Lower leg skin (tissue), 4 donors: ENCODE measurements at regions not wholly inside any gene's neighbourhood (a gene's known extent, or its start where the extent isn't known, plus 50 kb on each side); places are given as distances from the start of the nearest gene placed in this dataset.

Source experiments
- DNase-seq, 2 donors: peaks; one replicate each; pipeline ENCODE4 v3.0.0-alpha.2; 2019; ENCODE audit warnings: low spot score in 2 of 2
- H3K4me3 ChIP-seq: fragments of 200-600 bp; sonication (generic); 2 replicates; pipeline ENCODE4 v1.5.1; 2017; ENCODE audit warnings: mild to moderate bottlenecking, low read depth; ENCODE audit not compliant: poor library complexity, severe bottlenecking
- POLR2A ChIP-seq, 2 donors: fragments of 450-650 bp; IDR thresholded peaks; one replicate each; pipeline ENCODE4 v1.6.1; 2016 to 2017; ENCODE audit warnings: antibody characterized with exemption in 2 of 2, mild to moderate bottlenecking in 1 of 2, moderate library complexity in 1 of 2
- WGBS, 2 donors: methylation state at CpG; one replicate each; pipeline ENCODE4 v1.1.5; 2018; 5-methylcytosine and 5-hydroxymethylcytosine counted together
- intact Hi-C: fragments of 100-400 bp; cut with DNase I; formaldehyde crosslinking; loops from one replicate; pipeline ENCODE4 v1.15.0; 2023; ENCODE audit warnings: low total_unique reads
- TF ChIP-seq, protein P1 (sequence below), 3 donors: fragments of 450-650 bp; IDR thresholded peaks; one replicate each; pipeline ENCODE4 v1.5.1; 2016; ENCODE audit warnings: antibody characterized with exemption in 3 of 3, mild to moderate bottlenecking in 3 of 3, moderate library complexity in 2 of 3

DNA sequence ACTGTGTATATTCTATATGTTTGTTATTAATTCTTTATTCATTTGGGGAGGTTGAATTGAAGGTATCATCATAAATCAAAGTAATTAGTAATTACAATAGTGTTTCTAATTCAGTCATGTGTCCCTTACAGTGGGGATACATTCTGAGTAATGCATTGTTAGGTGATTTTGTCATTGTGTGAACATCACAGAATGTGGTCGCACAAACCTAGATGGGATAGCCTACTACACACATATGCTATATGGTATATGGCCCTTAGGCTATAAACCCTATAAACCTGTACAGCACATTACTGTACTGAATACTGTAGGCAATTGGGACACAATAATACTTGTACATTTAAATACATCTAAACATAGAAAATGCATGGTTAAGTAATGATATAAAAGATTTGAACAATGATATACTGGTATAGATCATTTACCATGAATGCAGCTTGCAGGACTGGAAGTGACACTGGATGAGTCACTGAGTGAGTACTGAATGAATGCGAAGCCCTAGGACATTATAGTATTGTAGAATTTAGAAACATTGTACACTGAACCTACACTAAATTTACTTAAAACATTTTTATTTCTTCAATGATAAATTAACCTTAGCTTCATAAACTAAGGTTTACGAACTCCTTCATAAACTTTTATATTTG, 936.2 kb upstream of the CHORDC1 start:
- TF ChIP-seq, protein P1, sequence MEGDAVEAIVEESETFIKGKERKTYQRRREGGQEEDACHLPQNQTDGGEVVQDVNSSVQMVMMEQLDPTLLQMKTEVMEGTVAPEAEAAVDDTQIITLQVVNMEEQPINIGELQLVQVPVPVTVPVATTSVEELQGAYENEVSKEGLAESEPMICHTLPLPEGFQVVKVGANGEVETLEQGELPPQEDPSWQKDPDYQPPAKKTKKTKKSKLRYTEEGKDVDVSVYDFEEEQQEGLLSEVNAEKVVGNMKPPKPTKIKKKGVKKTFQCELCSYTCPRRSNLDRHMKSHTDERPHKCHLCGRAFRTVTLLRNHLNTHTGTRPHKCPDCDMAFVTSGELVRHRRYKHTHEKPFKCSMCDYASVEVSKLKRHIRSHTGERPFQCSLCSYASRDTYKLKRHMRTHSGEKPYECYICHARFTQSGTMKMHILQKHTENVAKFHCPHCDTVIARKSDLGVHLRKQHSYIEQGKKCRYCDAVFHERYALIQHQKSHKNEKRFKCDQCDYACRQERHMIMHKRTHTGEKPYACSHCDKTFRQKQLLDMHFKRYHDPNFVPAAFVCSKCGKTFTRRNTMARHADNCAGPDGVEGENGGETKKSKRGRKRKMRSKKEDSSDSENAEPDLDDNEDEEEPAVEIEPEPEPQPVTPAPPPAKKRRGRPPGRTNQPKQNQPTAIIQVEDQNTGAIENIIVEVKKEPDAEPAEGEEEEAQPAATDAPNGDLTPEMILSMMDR (IDR thresholded peaks at IDR 0.05) = no peak
- no peak for TF ChIP-seq POLR2A (IDR thresholded peaks at IDR 0.05)
- 87 to 92% methylated on average over 3 of the region's 3 CpGs for WGBS, 2 donors
- intact Hi-C loops = no loop called here
- no peak overlapping the region for H3K4me3 ChIP-seq
- no peak for DNase-seq

DNA sequence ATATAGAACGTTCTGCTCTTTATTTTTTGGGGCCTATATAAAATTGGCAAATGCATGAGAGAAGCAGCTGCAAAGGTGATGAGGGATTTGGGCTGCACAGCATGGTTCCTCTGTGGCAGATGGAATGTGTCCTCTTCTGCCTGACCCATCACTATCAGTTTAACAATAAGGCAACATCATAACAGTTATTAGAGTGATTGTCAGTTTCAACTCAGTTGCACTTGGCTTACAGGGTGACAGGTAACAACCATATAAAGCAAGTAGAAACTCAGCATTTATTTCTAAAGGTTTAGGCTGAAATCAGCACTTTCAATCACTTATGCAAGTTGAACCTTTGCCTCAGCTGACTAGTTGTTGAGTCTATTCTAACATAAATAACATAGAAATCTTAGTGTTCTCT, 935.4 kb upstream of the CHORDC1 start:
- WGBS, 2 donors = 74 to 78% methylated on average over 1 of the region's 1 CpG
- DNase-seq = no peak
- H3K4me3 ChIP-seq = no peak overlapping the region
- intact Hi-C loops = no loop called here
- TF ChIP-seq POLR2A (IDR thresholded peaks at IDR 0.05) = no peak
- TF ChIP-seq, protein P1 (IDR thresholded peaks at IDR 0.05) = no peak

DNA sequence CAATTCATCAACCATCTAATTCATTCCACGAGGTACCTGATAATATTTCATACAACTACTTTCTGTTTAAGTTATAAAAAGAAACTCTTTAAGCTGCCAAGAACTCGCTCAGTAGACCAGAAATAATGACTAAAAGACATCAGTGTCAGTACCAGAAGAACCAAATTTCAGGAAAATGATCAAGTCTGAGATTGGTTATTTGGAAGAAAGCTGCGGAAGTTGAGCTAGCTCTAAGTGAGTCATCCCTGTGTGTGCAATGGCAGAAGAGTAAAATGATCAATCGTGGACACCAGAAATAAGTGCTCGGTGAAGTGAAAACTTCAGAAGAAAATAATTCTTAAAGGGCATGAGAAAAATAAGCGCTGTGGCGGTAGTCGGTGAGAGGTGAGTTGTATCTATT, 933.2 kb upstream of the CHORDC1 start:
- 84 to 85% methylated on average over 8 of the region's 8 CpGs for WGBS, 2 donors
- intact Hi-C loops = no loop called here

DNA sequence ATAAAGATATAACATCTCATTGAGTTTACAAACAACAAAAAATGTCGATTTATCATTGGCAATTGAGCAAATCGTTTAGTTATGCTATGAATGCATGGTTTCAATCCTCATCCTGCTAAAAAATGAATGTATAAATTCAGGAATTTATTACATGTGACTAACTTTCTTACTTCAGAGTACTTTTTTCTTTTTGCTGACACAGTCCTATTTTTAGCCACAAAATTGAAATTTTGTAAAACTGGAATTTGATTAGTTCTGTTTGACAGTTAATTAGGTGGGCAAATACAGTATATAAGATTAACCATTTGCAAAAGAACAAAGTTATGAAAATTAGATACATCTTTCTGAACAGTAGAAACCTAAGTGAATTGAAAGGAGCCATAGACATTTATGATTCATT, 925.0 kb upstream of the CHORDC1 start:
- TF ChIP-seq POLR2A (IDR thresholded peaks at IDR 0.05) = no peak
- TF ChIP-seq, protein P1 (IDR thresholded peaks at IDR 0.05) = no peak
- 75 to 76% methylated on average over 2 of the region's 2 CpGs for WGBS, 2 donors

More for the DNA sequence above, 933.2 kb upstream of the CHORDC1 start:
- no peak for DNase-seq
- no peak for TF ChIP-seq POLR2A (IDR thresholded peaks at IDR 0.05)
- TF ChIP-seq, protein P1 (IDR thresholded peaks at IDR 0.05) = no peak
- H3K4me3 ChIP-seq = no peak overlapping the region

DNA sequence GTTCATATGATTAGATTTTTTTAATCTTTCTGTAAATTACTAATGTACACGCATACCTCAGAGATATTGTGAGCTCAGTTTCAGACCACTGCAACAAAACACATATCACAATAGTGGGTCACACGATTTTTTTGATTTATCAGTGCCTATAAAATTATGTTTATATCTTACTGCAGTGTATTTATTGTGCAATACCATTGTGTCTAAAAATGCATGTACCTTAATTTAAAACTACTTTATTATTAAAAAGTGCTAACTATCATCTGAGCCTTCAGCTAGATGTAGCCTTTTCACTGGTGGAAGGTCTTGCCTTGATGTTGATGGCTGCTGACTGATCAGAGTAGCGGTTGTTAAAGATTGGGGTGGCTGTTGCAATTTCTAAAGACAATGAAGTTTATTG, 918.8 kb upstream of the CHORDC1 start:
- TF ChIP-seq, protein P1 (IDR thresholded peaks at IDR 0.05) = no peak
- no peak for TF ChIP-seq POLR2A (IDR thresholded peaks at IDR 0.05)
- DNase-seq = no peak
- WGBS, 2 donors = 83 to 84% methylated on average over 3 of the region's 3 CpGs
- intact Hi-C loops = no loop called here
- H3K4me3 ChIP-seq = no peak overlapping the region

More for the DNA sequence above, 925.0 kb upstream of the CHORDC1 start:
- intact Hi-C loops = no loop called here
- no peak overlapping the region for H3K4me3 ChIP-seq
- no peak for DNase-seq

DNA sequence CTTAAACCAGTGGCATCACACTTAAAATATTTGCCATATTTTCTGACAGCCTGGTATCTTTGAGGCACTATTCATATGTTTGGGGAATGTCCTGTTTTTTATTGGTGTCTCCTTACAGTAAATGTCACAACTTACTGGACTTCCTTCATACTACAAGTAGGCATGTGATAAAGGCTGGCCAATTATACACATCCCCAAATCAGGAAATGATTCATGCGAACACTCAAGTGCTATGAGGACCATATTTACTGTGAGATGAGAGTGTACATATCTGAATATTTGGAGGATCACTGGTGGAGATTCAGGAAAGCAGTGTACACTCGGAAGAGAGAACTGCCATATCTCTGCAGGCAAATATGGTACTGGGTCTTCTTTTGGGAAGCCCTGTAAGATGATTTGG, 913.8 kb upstream of the CHORDC1 start:
- 88 to 93% methylated on average over 2 of the region's 2 CpGs for WGBS, 2 donors
- DNase-seq = no peak
- TF ChIP-seq, protein P1 (IDR thresholded peaks at IDR 0.05) = no peak
- no peak for TF ChIP-seq POLR2A (IDR thresholded peaks at IDR 0.05)
- intact Hi-C loops = no loop called here
- no peak overlapping the region for H3K4me3 ChIP-seq
